ENCODE measurements at regions not wholly inside any gene's neighbourhood (a gene's known extent, or its start where the extent isn't known, plus 50 kb on each side); places are given as distances from the start of the nearest gene placed in this dataset.

GRCh38 chr4:45350438-45350837 is 624.1 kb upstream of the GNPDA2 start:
- TF ChIP-seq CTCF (IDR thresholded peaks at IDR 0.05) (no peak), POLR2A (IDR thresholded peaks at IDR 0.05) (no peak)
